ENCODE measurements at regions not wholly inside any gene's neighbourhood (a gene's known extent, or its start where the extent isn't known, plus 50 kb on each side); places are given as distances from the start of the nearest gene placed in this dataset.

- Histone ChIP-seq H2AFZ (ENCODE audit: low read length) (no peak overlapping the region), H3K27me3 (ENCODE audit: control insufficient read depth in 1 of 2, insufficient read depth in 2 of 2, low read length in 2 of 2) (no peaks in the 10 kb centered on the region), H4K20me1 (ENCODE audit: insufficient read depth, low read length) (no peaks in the 10 kb centered on the region), H3K4me2 (ENCODE audit: low read depth, low read length) (no peak overlapping the region), H3K36me3 (replicated peaks in 1 of 2; ENCODE audit: control insufficient read depth in 1 of 2, insufficient read depth in 2 of 2, low read length in 2 of 2) (no peaks in the 10 kb centered on the region), H3K79me2 (ENCODE audit: insufficient read depth, low read length) (no peaks in the 10 kb centered on the region), H3K4me3 (replicated peaks in 1 of 3; ENCODE audit: insufficient read depth in 1 of 3, low read depth in 2 of 3, low read length in 3 of 3) (no peak overlapping the region), H3K9me3 (ENCODE audit: low read length) (no peaks in the 10 kb centered on the region), H3K27ac (ENCODE audit: extremely low read length, insufficient read depth, low read length) (no peak overlapping the region), H3K4me1 (ENCODE audit: insufficient read depth, low read length) (no peaks in the 10 kb centered on the region), H3K9ac (ENCODE audit: insufficient read depth, low read depth, low read length) (no peak overlapping the region)
- CTCF ChIA-PET (ENCODE audit: low intra/inter-chr PET ratio, low total read pairs), result no interaction called here
- in situ Hi-C loops (cut with HindIII; ENCODE audit: extremely low pct_ligation_motif_present, low pct_unique_long_range_greater_than_20kb), result no loop called here
- POLR2A ChIA-PET, result no interaction called here
- 57% methylated on average over 1 of the region's 1 CpG for WGBS (ENCODE audit: low lambda C conversion rate)
- no peak for FAIRE-seq
- no TSS peak for BruUV-seq (replicated peaks)
- TF ChIP-seq CEBPB (IDR thresholded peaks at IDR 0.05; ENCODE audit: borderline replicate concordance, low read depth, low read length), result no peak
- no peak for TF ChIP-seq NPAS2 (CRISPR knock-in tag; IDR thresholded peaks at IDR 0.05; ENCODE audit: borderline replicate concordance)
- no peak for TF ChIP-seq DBP (CRISPR knock-in tag; IDR thresholded peaks at IDR 0.05; ENCODE audit: not compliant biosample characterization)
- TF ChIP-seq ADNP (CRISPR knock-in tag; IDR thresholded peaks at IDR 0.05), result no peak
- TF ChIP-seq BATF2 (CRISPR knock-in tag; IDR thresholded peaks at IDR 0.05), result no peak
- no peak for TF ChIP-seq RORA (CRISPR knock-in tag; IDR thresholded peaks at IDR 0.05)
- TF ChIP-seq ZNF367 (CRISPR knock-in tag; IDR thresholded peaks at IDR 0.05; ENCODE audit: borderline replicate concordance), result no peak
- no peak for TF ChIP-seq SMAD9 (CRISPR knock-in tag; IDR thresholded peaks at IDR 0.05)
- no peak for TF ChIP-seq USF2 (IDR thresholded peaks at IDR 0.05; ENCODE audit: low read depth, low read length)
- TF ChIP-seq USF2 (CRISPR knock-in tag; IDR thresholded peaks at IDR 0.05; ENCODE audit: borderline replicate concordance), result no peak
- TF ChIP-seq CBFB (CRISPR knock-in tag; IDR thresholded peaks at IDR 0.05), result no peak
- no peak for TF ChIP-seq ZNF124 (CRISPR knock-in tag; IDR thresholded peaks at IDR 0.05)
- DNase-seq (ENCODE audit: low spot score), result no peak
- intact Hi-C loops (cut with micrococcal nuclease; ENCODE audit: unreplicated experiment), result no loop called here
- no peak for ATAC-seq
Observed at GRCh38 chr12:118763234-118763633, 218.1 kb upstream of the SRRM4 start.
